ENCODE measurements at regions not wholly inside any gene's neighbourhood (a gene's known extent, or its start where the extent isn't known, plus 50 kb on each side); places are given as distances from the start of the nearest gene placed in this dataset.

- TF ChIP-seq USF2 (IDR thresholded peaks at IDR 0.05; ENCODE audit: low read length): no peak
- TF ChIP-seq, protein P1, sequence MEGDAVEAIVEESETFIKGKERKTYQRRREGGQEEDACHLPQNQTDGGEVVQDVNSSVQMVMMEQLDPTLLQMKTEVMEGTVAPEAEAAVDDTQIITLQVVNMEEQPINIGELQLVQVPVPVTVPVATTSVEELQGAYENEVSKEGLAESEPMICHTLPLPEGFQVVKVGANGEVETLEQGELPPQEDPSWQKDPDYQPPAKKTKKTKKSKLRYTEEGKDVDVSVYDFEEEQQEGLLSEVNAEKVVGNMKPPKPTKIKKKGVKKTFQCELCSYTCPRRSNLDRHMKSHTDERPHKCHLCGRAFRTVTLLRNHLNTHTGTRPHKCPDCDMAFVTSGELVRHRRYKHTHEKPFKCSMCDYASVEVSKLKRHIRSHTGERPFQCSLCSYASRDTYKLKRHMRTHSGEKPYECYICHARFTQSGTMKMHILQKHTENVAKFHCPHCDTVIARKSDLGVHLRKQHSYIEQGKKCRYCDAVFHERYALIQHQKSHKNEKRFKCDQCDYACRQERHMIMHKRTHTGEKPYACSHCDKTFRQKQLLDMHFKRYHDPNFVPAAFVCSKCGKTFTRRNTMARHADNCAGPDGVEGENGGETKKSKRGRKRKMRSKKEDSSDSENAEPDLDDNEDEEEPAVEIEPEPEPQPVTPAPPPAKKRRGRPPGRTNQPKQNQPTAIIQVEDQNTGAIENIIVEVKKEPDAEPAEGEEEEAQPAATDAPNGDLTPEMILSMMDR (IDR thresholded peaks at IDR 0.05; ENCODE audit: control extremely low read depth in 1 of 3, insufficient read depth in 1 of 3, low read depth in 1 of 3, low read length in 3 of 3): no peak
- TF ChIP-seq POLR2A (IDR thresholded peaks at IDR 0.05; ENCODE audit: control extremely low read depth in 1 of 2, low read depth in 2 of 2, low read length in 2 of 2): no peak
- no peak for TF ChIP-seq TCF12 (IDR thresholded peaks at IDR 0.05; ENCODE audit: low read depth, low read length)
- TF ChIP-seq YY1 (IDR thresholded peaks at IDR 0.05; ENCODE audit: low read depth, low read length): no peak
- TF ChIP-seq EZH2 (IDR thresholded peaks at IDR 0.05; ENCODE audit: low read depth, low read length, severe bottlenecking): no peak
- TF ChIP-seq EP300 (IDR thresholded peaks at IDR 0.05; ENCODE audit: borderline replicate concordance in 1 of 2, low read depth in 2 of 2, low read length in 2 of 2): no peak
- TF ChIP-seq MAX (IDR thresholded peaks at IDR 0.05): no peak
- TF ChIP-seq RAD21 (IDR thresholded peaks at IDR 0.05 in 1 of 2, conservative IDR thresholded peaks at IDR 0.05 in 1 of 2; ENCODE audit: low read depth in 2 of 2, low read length in 2 of 2): no peak
- TF ChIP-seq GTF2F1 (IDR thresholded peaks at IDR 0.05; ENCODE audit: borderline replicate concordance, low read depth, low read length): no peak
- no peak for TF ChIP-seq ASH2L (IDR thresholded peaks at IDR 0.05; ENCODE audit: low read length)
- no peak for TF ChIP-seq CREB1 (IDR thresholded peaks at IDR 0.05)
- TF ChIP-seq POLR2AphosphoS5 (IDR thresholded peaks at IDR 0.05; ENCODE audit: low read depth, low read length): no peak
These were observed 60.8 kb upstream of the EEA1 start for GRCh38 chr12:92989715-92990484.

All from H1 (cell line).